KMS-11 (cell line): ENCODE measurements at regions not wholly inside any gene's neighbourhood (a gene's known extent, or its start where the extent isn't known, plus 50 kb on each side); places are given as distances from the start of the nearest gene placed in this dataset.

Source experiments
- H2AFZ ChIP-seq: fragments of 200-600 bp; sonication (generic); 2 replicates; pipeline ENCODE4 v1.6.1; 2016; ENCODE audit warnings: antibody characterized with exemption, mixed run types, low read depth
- H3K27ac ChIP-seq: fragments of 200-600 bp; sonication (generic); 2 replicates; pipeline ENCODE4 v1.6.1; 2016; ENCODE audit warnings: mild to moderate bottlenecking, mixed run types
- H3K27me3 ChIP-seq: fragments of 200-600 bp; sonication (generic); 2 replicates; pipeline ENCODE4 v1.6.1; 2017; ENCODE audit warnings: mild to moderate bottlenecking, low read depth, mixed run types, moderate library complexity; ENCODE audit not compliant: insufficient read depth
- H3K36me3 ChIP-seq: fragments of 200-600 bp; sonication (generic); 2 replicates; pipeline ENCODE4 v1.6.1; 2017; ENCODE audit warnings: mild to moderate bottlenecking, mixed run types; ENCODE audit not compliant: insufficient read depth
- H3K4me1 ChIP-seq: fragments of 200-600 bp; sonication (generic); 2 replicates; pipeline ENCODE4 v1.6.1; 2016; ENCODE audit warnings: mild to moderate bottlenecking, low read depth, mixed run types; ENCODE audit not compliant: poor library complexity, severe bottlenecking
- H3K4me2 ChIP-seq: fragments of 200-600 bp; sonication (generic); 2 replicates; pipeline ENCODE4 v1.7.0; 2016; ENCODE audit warnings: mild to moderate bottlenecking, mixed run types
- H3K4me3 ChIP-seq: fragments of 200-600 bp; sonication (generic); IDR thresholded peaks from 2 replicates; pipeline ENCODE4 v1.6.1; 2017; ENCODE audit warnings: low read depth, low read length, mixed read lengths; ENCODE audit not compliant: insufficient read depth
- H3K79me2 ChIP-seq: fragments of 200-600 bp; sonication (generic); 2 replicates; pipeline ENCODE4 v1.6.1; 2016; ENCODE audit warnings: low read depth, mixed run types; ENCODE audit not compliant: insufficient read depth
- H3K9ac ChIP-seq: fragments of 200-600 bp; sonication (generic); 2 replicates; pipeline ENCODE4 v1.6.1; 2016; ENCODE audit warnings: mild to moderate bottlenecking, mixed run types
- H4K20me1 ChIP-seq: fragments of 200-600 bp; sonication (generic); 2 replicates; pipeline ENCODE4 v1.6.1; 2016; ENCODE audit warnings: mild to moderate bottlenecking, mixed run types; ENCODE audit not compliant: insufficient read depth
- TF ChIP-seq, protein P1 (sequence below): fragments of 200-600 bp; sonication (generic); conservative IDR thresholded peaks from 2 replicates; pipeline ENCODE4 v1.6.1; 2017; ENCODE audit warnings: low read depth, mild to moderate bottlenecking, antibody characterized with exemption, low read length, moderate library complexity, mixed read lengths

DNA sequence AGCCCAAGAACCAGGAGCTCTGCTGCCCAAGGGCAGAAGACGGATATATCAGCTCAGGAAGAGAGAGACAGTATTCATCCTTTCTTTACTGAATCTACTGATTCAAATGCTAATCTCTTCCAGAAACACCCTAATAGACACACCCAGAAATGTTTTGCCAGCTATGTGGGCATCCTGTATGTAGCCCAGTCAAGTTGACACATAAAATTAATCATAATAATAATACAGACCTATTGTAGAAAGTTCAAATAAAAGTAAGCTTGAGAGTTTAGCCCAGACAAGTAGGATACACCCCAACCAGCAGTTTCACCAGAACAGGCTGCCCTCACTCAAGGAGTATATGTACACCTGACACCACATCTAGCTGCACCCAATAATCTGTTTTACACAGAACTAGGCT lies 73.9 kb upstream of the VGLL2 start:
- Histone ChIP-seq H3K27ac (no peak overlapping the region), H3K36me3 (no peaks in the 10 kb centered on the region), H3K9ac (no peak overlapping the region), H3K4me2 (no peak overlapping the region), H3K4me3 (no peak overlapping the region), H3K4me1 (no peaks in the 10 kb centered on the region), H3K27me3 (no peaks in the 10 kb centered on the region), H2AFZ (no peak overlapping the region), H3K79me2 (no peaks in the 10 kb centered on the region), H4K20me1 (no peaks in the 10 kb centered on the region)
- TF ChIP-seq, protein P1, sequence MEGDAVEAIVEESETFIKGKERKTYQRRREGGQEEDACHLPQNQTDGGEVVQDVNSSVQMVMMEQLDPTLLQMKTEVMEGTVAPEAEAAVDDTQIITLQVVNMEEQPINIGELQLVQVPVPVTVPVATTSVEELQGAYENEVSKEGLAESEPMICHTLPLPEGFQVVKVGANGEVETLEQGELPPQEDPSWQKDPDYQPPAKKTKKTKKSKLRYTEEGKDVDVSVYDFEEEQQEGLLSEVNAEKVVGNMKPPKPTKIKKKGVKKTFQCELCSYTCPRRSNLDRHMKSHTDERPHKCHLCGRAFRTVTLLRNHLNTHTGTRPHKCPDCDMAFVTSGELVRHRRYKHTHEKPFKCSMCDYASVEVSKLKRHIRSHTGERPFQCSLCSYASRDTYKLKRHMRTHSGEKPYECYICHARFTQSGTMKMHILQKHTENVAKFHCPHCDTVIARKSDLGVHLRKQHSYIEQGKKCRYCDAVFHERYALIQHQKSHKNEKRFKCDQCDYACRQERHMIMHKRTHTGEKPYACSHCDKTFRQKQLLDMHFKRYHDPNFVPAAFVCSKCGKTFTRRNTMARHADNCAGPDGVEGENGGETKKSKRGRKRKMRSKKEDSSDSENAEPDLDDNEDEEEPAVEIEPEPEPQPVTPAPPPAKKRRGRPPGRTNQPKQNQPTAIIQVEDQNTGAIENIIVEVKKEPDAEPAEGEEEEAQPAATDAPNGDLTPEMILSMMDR = no peak

DNA sequence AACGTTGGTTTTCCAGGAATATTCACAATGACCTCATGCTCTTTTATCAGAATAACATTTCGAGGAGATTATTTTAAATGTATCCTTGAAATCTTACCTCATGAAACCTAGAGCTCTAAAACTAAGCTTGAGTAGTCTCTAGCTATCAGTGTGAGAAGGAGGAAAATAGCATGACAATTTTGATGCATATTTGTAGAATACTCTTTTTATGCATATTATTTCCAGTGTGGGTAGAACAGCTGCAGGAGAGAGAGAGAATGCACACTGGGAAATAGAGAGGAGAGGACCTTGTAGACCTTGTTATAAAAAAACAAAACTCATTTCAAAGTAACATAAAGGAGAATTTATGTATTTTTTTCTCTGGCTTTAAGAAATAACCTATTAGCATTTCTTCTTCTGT lies 71.1 kb upstream of the VGLL2 start:
- no peak overlapping the region for H3K4me2 ChIP-seq
- H2AFZ ChIP-seq = no peak overlapping the region
- H3K36me3 ChIP-seq = no peaks in the 10 kb centered on the region
- H3K27ac ChIP-seq = no peak overlapping the region
- TF ChIP-seq, protein P1 = no peak
- no peak overlapping the region for H3K4me3 ChIP-seq
- H4K20me1 ChIP-seq = no peaks in the 10 kb centered on the region
- H3K4me1 ChIP-seq = no peaks in the 10 kb centered on the region
- H3K79me2 ChIP-seq = no peaks in the 10 kb centered on the region
- H3K27me3 ChIP-seq = no peaks in the 10 kb centered on the region
- H3K9ac ChIP-seq = no peak overlapping the region

DNA sequence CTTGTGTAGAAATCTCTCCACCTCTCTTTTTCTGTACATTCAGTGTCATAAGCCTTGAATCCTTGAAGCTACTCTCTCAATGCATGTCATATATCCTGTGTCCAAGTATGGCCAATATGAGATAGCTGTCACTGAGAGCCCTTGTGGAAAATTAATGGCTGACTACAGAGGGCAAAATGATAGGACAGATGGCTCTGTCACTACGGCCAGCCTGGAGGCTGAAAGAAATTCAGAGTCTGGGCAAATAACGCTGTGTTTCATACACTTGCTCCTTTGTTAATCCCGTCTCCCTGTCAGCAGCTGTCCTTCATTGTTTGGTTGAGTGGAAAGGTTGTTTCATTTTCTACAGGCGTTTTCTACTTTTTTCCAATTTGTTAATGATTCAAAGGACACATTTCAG lies 70.4 kb upstream of the VGLL2 start:
- Histone ChIP-seq H3K36me3 (no peaks in the 10 kb centered on the region), H3K4me3 (no peak overlapping the region), H3K27ac (no peak overlapping the region), H3K27me3 (no peaks in the 10 kb centered on the region), H3K79me2 (no peaks in the 10 kb centered on the region), H3K4me2 (no peak overlapping the region), H2AFZ (no peak overlapping the region), H4K20me1 (no peaks in the 10 kb centered on the region), H3K4me1 (no peaks in the 10 kb centered on the region), H3K9ac (no peak overlapping the region)
- TF ChIP-seq, protein P1 = no peak

DNA sequence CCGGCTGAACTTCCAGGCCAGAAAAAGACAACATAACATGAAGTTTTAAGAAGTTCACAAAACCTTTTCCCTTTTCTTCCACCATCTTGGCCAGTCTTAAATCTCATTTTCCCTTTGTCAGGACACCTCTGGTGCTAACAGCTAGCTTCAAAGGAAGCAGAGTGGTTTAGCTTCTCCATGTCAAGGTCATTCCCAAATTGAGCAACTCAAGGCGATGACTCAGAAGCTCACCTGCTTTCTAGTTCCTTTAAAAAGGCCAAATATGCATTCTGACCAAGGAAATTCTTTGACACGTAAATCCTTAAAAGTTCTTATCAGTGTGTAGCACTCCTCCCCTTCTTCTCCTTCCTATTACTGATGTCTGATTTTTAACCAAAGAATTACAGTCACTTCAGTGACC lies 69.6 kb upstream of the VGLL2 start:
- no peaks in the 10 kb centered on the region for H3K4me1 ChIP-seq
- H3K36me3 ChIP-seq = no peaks in the 10 kb centered on the region
- no peaks in the 10 kb centered on the region for H3K79me2 ChIP-seq
- no peak overlapping the region for H3K4me2 ChIP-seq
- H3K27me3 ChIP-seq = no peaks in the 10 kb centered on the region
- no peak overlapping the region for H3K4me3 ChIP-seq
- H3K27ac ChIP-seq = no peak overlapping the region
- TF ChIP-seq, protein P1 = no peak
- H2AFZ ChIP-seq = no peak overlapping the region
- no peak overlapping the region for H3K9ac ChIP-seq
- H4K20me1 ChIP-seq = no peaks in the 10 kb centered on the region

DNA sequence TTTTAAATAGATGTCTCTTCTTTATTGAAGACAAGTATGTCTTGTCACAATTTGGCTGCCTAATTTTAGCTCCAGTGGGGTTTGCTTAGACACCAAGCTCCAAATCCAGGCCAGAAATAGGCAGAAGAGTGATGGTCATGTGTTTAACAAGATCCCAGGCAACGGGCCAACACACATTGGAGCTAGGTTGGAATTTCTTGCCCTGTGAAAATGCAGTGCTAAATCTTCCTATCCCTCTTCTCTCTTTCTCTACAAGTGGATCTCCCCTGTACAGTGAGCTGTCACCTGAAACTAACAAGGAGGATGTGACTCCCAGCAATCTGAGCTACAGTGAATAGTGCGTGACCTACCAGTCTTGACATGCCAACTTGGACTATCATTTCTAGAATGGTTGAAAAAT lies 65.3 kb upstream of the VGLL2 start:
- Histone ChIP-seq H3K27ac (no peak overlapping the region), H3K27me3 (no peaks in the 10 kb centered on the region), H4K20me1 (no peaks in the 10 kb centered on the region), H3K9ac (no peak overlapping the region), H3K4me3 (no peak overlapping the region), H2AFZ (no peak overlapping the region), H3K4me1 (no peaks in the 10 kb centered on the region), H3K4me2 (no peak overlapping the region), H3K79me2 (no peaks in the 10 kb centered on the region), H3K36me3 (no peaks in the 10 kb centered on the region)
- TF ChIP-seq, protein P1 = no peak
